Retinal pigment epithelial cell (primary cell): ENCODE measurements at regions not wholly inside any gene's neighbourhood (a gene's known extent, or its start where the extent isn't known, plus 50 kb on each side); places are given as distances from the start of the nearest gene placed in this dataset.

ENCODE experiments used
- DNase-seq: peaks from one replicate; pipeline ENCODE4 v3.0.0-alpha.2; 2010; ENCODE audit warnings: low read depth
- H3K4me3 ChIP-seq: 2 replicates; pipeline ENCODE4 v1.5.1; 2011; ENCODE audit warnings: mild to moderate bottlenecking, low read length, control low read depth, moderate library complexity
- TF ChIP-seq, protein P1 (sequence below): conservative IDR thresholded peaks from 2 replicates; pipeline ENCODE4 v1.5.1; 2011; ENCODE audit warnings: low read depth, low read length, control low read depth, inconsistent platforms

DNA sequence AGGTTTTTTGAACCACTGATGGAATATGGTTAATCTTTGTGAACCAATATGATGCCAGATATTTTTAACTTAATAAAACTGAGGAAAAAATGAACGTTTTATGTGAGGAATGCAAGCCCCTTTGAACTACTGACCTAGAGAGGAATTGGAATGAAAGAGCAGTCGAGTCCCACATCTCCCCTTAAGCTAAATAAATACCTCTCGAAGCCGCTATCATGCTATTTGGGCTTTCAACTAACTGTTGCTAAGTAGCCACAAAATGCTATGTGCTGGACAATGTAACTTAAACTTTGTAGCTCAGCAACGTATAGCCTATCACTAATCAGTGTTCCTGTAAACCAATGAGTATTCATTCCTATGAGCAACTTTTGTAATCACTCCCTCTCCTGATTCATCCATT, 1037.2 kb downstream of the SQOR start:
- no peak for DNase-seq
- no peak overlapping the region for H3K4me3 ChIP-seq
- TF ChIP-seq, protein P1, sequence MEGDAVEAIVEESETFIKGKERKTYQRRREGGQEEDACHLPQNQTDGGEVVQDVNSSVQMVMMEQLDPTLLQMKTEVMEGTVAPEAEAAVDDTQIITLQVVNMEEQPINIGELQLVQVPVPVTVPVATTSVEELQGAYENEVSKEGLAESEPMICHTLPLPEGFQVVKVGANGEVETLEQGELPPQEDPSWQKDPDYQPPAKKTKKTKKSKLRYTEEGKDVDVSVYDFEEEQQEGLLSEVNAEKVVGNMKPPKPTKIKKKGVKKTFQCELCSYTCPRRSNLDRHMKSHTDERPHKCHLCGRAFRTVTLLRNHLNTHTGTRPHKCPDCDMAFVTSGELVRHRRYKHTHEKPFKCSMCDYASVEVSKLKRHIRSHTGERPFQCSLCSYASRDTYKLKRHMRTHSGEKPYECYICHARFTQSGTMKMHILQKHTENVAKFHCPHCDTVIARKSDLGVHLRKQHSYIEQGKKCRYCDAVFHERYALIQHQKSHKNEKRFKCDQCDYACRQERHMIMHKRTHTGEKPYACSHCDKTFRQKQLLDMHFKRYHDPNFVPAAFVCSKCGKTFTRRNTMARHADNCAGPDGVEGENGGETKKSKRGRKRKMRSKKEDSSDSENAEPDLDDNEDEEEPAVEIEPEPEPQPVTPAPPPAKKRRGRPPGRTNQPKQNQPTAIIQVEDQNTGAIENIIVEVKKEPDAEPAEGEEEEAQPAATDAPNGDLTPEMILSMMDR, result no peak

DNA sequence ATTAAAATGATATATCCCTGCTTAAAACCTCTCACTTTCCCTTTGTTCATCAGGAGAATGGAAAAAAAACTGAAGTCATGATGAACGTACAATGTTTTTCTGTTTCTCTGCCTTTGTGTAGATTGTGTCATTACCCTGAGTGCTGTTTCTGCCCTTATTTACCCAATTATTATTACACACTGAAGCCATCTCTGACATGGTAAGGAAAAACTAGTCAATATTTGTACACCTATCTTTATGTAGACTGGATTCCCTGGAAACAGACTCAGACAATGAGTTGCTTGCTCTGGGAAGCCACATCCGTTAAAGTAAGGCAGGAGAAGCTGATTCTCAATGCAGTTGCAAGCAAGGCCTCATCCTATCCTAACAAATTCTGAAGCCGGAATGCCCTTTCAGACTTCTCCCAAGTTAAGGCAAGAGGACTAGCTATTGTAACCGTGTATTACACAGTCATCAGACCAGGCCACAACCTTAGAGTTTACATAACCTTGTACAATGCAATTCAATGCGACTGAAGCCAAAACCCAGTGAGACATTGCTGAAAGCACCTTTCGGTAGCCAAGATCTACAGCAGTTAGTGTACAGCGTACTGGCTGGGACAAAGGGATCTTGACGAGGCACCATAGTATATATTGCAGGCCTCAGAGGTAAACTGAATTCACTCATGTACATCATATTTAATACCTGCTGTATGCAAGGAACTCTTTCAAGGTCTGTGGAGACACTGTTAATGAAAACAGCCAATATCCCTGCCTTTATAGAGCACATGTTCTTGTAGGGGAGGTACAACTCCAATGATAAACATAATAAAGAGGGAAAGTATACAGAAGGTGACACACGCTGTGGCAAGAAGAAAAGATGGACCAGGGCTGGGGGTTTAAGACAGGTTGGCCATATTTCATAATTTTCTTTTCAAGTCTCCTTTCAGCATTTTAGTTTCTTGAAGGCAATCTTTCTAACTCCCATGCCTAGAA, 1040.8 kb upstream of the SEMA6D start:
- TF ChIP-seq, protein P1, result no peak
- no peak overlapping the region for H3K4me3 ChIP-seq

DNA sequence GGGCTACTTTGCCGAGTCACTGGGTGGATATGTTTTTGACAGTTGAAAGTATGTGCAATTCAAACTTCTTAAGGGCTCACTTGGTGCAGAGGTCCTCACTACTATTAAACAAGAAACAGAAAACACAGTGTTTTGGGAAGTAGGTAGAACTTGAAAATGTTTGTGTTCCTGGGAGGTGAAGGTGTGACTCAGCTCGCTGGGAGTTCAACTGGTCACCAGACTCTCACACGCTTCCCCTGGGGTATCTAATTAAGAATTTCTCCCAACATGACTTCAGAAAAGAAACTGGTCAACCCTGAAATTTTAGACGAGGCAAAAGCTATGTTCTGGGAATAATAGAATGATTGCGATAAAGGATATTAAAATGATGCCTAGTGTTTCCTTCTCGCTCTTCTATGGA, 1039.8 kb upstream of the SEMA6D start:
- no peak for DNase-seq
- H3K4me3 ChIP-seq, result no peak overlapping the region
- TF ChIP-seq, protein P1, result no peak

More for the DNA sequence above, 1040.8 kb upstream of the SEMA6D start:
- DNase-seq, result no peak

DNA sequence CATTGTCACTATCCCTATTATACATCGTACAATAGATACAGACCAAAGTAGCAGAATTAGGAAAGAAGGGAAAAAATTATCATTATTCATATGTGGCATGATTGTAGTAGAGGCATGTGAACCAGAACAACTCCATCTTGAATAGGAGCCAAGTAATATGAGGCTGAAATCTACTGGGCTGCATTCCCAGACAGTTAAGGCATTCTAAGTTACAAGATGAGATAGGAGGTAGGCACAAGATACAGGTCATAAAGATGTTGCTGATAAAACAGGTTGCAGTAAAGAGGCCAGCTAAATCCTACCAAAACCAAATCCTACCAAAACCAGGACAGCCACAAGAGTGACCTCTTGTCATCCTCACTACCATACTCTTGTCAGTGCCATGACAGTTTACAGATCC, 1035.4 kb upstream of the SEMA6D start:
- H3K4me3 ChIP-seq, result no peak overlapping the region
- no peak for DNase-seq
- TF ChIP-seq, protein P1, result no peak

DNA sequence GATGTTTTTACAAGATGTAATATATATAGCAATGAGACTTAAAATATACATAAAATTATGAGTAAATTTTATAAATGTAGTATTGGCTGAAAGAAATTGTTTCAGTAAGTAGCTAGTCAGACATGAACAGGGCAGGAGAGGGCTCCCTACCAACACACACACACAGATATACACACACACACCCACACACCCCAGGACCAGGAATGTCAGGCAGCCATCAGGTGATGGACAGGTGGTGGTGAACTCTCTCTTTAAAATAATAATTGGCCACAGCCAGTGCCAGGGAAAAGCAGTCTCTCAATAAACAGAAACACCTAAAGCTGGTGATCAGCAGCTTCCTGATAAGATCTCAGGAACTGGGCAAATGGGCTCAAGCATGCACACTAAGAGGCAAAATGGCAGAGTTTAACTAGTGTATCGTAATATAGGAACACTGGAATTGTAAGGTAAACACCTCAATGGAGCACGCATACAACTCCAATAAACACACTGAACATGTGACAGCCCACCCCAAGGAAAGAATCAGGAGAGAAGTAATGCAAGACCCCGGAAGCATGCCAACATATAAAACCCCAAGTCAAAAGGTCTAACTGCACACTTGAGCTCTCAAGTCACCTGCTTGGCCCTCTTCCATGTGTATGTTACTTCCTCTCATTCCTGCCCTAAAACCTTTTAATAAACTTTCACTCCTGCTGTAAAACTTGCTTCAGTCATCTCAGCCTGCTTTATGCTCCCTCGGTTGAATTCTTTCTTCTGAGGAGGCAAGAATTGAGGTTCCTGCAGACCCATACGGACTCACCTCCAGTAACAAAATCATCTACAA, 1034.1 kb upstream of the SEMA6D start:
- H3K4me3 ChIP-seq, result no peak overlapping the region
- TF ChIP-seq, protein P1, result no peak
- DNase-seq, result no peak

DNA sequence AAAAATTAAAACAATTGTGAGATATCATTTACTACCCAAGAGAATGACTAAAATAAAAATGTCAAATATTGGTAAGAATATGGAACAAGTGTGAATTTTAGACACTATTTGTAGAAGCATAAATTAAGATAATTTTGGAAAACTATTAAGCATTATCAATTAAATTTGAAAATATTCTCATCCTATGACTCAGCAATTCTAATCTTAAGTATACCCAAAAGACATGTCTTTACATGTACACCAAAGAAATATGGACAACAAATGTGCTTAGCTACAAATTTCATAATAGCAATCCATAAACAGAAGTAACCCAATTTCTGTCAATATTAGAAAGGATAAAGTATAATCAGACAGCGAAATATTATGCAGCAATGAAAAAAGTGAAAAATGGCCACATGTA, 1032.2 kb upstream of the SEMA6D start:
- no peak overlapping the region for H3K4me3 ChIP-seq
- no peak for DNase-seq
- TF ChIP-seq, protein P1, result no peak

DNA sequence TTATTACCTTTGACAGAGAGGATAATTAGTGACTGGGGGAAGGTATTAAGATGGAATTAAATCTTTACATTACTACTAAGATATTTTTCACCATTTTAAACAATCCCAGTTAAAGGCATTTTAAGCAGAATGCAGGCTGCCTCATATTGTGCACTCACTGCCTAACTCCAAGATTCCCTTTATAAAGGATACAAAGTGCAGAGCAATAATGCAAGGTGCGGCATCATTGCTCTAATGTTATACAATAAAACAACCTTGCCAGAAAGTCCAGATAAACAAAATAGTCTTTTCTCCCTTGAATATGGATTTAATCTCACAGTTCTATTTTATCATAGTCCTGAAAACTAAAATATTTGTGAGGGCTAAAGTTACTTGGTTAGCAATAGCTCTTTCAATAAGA, 1031.6 kb upstream of the SEMA6D start:
- TF ChIP-seq, protein P1, result no peak
- H3K4me3 ChIP-seq, result no peak overlapping the region
- DNase-seq, result no peak
